Activated T-helper 1 cell treated with anti-CD3 and anti-CD28 coated beads, Interleukin-12 subunit alpha, Interleukin-12 subunit beta, Interleukin-2, Interleukin-4 antibody, amounts not matched to agents 30 ng/mL and 10 ng/mL and 1 ng/mL, durations not matched to agents 14 hours and 24 hours and 36 hours (primary cell): ENCODE measurements at regions not wholly inside any gene's neighbourhood (a gene's known extent, or its start where the extent isn't known, plus 50 kb on each side); places are given as distances from the start of the nearest gene placed in this dataset.
"Not testable (repeated sequence)": the region's sequence is repeated elsewhere in the genome, so short reads cannot be mapped to it uniquely, and the experiment has no call there.

Source experiments
- DNase-seq: peaks from one replicate; pipeline ENCODE4 v3.0.0; 2021; ENCODE audit warnings: low spot score
- H3K27ac Mint-ChIP-seq: one replicate; pipeline ENCODE4 v1.8.0; 2021; ENCODE audit warnings: mild to moderate bottlenecking, mixed read lengths
- H3K27me3 Mint-ChIP-seq: one replicate; pipeline ENCODE4 v1.8.0; 2022; ENCODE audit warnings: mild to moderate bottlenecking, moderate library complexity, mixed read lengths; ENCODE audit not compliant: insufficient read depth
- H3K36me3 Mint-ChIP-seq: one replicate; pipeline ENCODE4 v1.8.0; 2021; ENCODE audit warnings: low read depth, mixed read lengths
- H3K4me1 Mint-ChIP-seq: one replicate; pipeline ENCODE4 v1.8.0; 2021; ENCODE audit warnings: low read depth, mixed read lengths
- H3K4me3 Mint-ChIP-seq: one replicate; pipeline ENCODE4 v1.8.0; 2021; ENCODE audit warnings: mild to moderate bottlenecking, moderate library complexity, mixed read lengths
- H3K9me3 Mint-ChIP-seq: one replicate; pipeline ENCODE4 v1.8.0; 2021; ENCODE audit warnings: mixed read lengths
- intact Hi-C: fragments of 100-400 bp; cut with micrococcal nuclease; formaldehyde crosslinking; loops from one replicate; pipeline ENCODE4 v1.15.1; 2024

DNA sequence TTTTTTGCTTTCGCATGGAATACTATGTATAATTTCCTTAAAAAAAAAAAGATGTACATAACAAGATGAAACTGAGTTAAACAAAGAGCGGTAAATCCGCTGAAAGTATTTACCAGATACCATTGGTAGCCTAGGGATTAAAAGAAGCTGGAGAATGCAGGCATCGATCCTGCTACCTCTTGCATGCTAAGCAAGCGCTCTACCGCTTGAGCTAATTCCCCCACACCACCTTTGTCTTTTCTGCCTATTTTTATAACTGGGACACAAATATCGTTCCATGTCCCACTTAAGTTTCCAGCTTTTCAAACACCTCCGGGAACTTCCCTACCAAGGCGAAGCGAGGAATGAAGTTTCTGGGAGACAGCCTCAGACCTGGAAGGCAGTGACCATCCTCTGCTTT is 498.4 kb downstream of the PRIM2 start:
- DNase-seq, H3K4me3 Mint-ChIP-seq, intact Hi-C loops, H3K4me1 Mint-ChIP-seq, H3K27ac Mint-ChIP-seq, H3K36me3 Mint-ChIP-seq, H3K9me3 Mint-ChIP-seq: not testable (repeated sequence)
- peaks cover 22% of the 10 kb centered on the region for H3K27me3 Mint-ChIP-seq

DNA sequence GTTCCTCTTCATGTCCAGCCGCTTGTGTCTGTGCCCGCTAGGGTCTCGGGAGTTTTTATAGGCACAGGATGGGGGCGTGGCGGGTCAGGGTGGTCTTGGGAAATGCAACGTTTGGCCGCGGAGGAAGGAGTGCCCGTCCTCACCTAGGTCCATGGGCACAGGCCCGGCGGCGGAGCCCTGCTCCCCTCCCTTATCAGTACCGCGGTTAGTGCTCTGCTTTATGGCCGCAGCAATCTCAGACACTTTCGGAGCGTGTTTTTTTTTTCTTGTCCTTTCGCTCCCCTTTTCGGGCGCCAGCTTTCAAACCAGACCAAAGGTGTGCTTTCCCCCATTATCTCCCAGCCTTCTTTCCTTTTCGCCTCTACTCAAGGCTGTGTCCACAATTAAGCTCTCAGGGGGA is 503.9 kb downstream of the PRIM2 start:
- H3K4me3 Mint-ChIP-seq, DNase-seq, H3K4me1 Mint-ChIP-seq, H3K9me3 Mint-ChIP-seq, H3K27ac Mint-ChIP-seq, H3K36me3 Mint-ChIP-seq, intact Hi-C loops: not testable (repeated sequence)
- peaks cover 16% of the 10 kb centered on the region for H3K27me3 Mint-ChIP-seq

DNA sequence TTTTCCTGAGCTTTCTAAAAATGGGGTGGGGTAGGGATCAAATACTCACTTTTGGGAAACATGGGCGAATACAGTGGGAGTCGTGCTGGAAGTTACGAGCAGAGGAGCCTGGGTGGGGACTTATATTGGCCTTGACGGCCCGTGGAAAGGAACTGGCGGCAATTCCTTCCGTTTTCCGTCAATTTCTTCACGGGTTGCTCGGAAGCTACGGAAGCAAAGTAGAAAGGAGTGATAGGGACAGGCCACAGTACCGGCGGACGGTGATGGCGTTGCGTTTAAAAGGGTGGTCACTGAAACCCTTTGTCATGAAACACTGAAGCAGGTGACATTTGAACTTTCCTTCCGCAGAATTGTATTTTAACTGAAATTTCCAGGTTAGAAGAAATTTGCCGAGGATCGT is 505.0 kb downstream of the PRIM2 start:
- H3K9me3 Mint-ChIP-seq, H3K36me3 Mint-ChIP-seq, DNase-seq, intact Hi-C loops, H3K4me3 Mint-ChIP-seq, H3K4me1 Mint-ChIP-seq: not testable (repeated sequence)
- H3K27me3 Mint-ChIP-seq, result peaks cover 16% of the 10 kb centered on the region
- peak overlapping the region; percentile 47 for H3K27ac Mint-ChIP-seq

DNA sequence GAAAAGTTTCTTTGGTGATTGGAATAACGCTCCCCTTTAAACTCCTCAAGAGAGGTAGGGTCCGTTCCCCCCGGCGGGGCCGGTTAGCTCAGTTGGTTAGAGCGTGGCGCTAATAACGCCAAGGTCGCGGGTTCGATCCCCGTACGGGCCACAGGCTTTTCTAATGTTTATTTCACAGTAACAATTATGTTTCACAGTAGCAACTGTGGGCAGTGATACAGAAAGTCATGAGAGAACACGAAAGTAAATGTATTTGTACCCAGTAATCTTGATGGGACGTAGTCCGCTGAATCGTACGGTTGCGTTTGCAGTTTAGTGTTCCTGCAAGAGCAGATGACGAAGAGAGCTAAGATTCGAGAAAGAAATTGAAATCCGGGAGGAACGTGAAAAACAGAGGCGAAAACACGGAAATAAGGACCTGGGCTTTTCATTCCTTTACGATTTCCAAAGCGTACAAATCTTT is 505.5 kb downstream of the PRIM2 start:
- intact Hi-C loops, result no loop called here
- no peak overlapping the region for H3K27ac Mint-ChIP-seq
- H3K27me3 Mint-ChIP-seq, result peaks cover 14% of the 10 kb centered on the region
- H3K4me1 Mint-ChIP-seq, result no peaks in the 10 kb centered on the region
- no peaks in the 10 kb centered on the region for H3K36me3 Mint-ChIP-seq
- no peak overlapping the region for H3K4me3 Mint-ChIP-seq
- DNase-seq, result no peak
- no peaks in the 10 kb centered on the region for H3K9me3 Mint-ChIP-seq

DNA sequence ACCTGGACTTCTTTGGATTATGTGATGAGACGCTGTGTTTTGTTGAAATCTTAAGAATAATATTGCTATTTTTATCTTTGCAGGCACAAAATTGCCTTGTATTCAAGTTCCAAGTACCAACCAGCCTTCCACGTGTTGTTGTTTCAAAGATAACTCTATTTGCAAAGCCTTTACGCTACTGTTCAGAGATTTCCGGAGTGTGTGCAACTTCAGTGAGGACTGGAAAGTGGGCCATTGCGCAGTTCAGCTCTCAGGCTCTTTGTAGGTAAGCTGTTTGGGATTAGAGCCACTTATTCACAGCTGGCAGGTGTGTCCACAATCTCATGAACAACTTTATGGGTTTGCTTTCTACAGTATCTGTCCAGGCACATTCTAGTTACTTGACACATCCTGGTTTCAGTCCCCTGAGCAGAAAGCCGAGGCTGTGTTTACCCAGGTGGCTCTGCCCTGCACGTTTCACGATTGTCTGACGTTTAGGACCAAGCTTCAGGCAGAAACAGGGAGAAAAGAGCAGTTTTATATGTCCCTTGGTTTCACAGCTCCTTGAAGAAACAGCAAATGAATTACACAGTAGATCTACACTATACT is 520.3 kb downstream of the PRIM2 start:
- H3K36me3 Mint-ChIP-seq, H3K27ac Mint-ChIP-seq, H3K9me3 Mint-ChIP-seq, H3K4me1 Mint-ChIP-seq, H3K27me3 Mint-ChIP-seq, H3K4me3 Mint-ChIP-seq, DNase-seq, intact Hi-C loops: not testable (repeated sequence)

DNA sequence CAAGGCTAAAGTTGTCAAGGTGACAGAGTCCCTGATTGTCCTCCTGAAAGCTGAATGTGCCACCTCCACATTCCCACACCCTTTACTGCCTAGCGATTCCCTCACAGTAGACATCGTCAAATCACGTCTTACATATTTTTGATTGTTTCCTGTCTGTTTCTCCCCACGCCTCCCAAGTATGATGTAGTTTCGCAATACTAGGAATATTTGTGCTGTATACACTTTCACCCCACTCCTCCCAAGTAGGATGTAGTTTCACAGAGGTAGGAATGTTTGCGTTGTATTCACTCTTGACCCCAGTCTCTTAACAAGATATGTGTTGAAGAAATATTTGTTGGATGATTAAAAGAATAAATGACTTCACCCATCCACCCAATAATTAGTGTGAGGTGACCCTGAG is 524.1 kb downstream of the PRIM2 start:
- H3K4me3 Mint-ChIP-seq, H3K9me3 Mint-ChIP-seq, DNase-seq, intact Hi-C loops, H3K27ac Mint-ChIP-seq, H3K27me3 Mint-ChIP-seq, H3K4me1 Mint-ChIP-seq, H3K36me3 Mint-ChIP-seq: not testable (repeated sequence)

DNA sequence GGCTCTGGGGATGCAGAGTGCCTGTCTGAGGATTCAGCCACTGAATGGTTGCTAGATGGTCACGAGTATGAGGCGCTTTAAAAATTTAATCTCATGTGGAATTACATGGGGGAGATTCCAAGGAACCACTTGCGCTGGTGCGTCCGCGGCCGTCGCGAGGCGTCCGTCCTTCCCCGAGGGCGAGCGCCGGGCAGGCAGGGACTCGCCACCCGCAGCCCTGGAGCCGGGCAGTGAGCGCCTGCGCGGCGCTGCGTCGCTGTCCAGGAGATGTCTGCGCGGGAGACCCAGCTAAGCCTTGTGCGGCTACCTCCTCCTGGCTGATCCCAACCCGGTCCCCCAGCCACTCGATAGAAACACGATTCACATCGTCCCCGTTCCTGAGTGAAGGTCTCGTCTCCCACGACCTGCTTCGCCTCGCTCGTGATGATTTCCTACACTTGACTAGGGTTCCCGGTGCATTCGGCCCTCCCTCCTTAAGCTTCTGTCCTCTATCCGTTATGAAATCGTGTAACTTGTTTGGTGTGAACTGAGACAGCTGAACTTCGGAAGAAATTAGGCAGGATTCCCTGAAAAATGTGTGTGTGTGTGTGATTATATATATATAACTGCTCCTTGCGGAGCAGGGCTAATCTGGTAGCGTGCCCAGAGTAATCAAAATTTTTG is 536.4 kb downstream of the PRIM2 start:
- H3K27me3 Mint-ChIP-seq, H3K36me3 Mint-ChIP-seq, H3K4me1 Mint-ChIP-seq, intact Hi-C loops, DNase-seq, H3K27ac Mint-ChIP-seq, H3K4me3 Mint-ChIP-seq, H3K9me3 Mint-ChIP-seq: not testable (repeated sequence)

DNA sequence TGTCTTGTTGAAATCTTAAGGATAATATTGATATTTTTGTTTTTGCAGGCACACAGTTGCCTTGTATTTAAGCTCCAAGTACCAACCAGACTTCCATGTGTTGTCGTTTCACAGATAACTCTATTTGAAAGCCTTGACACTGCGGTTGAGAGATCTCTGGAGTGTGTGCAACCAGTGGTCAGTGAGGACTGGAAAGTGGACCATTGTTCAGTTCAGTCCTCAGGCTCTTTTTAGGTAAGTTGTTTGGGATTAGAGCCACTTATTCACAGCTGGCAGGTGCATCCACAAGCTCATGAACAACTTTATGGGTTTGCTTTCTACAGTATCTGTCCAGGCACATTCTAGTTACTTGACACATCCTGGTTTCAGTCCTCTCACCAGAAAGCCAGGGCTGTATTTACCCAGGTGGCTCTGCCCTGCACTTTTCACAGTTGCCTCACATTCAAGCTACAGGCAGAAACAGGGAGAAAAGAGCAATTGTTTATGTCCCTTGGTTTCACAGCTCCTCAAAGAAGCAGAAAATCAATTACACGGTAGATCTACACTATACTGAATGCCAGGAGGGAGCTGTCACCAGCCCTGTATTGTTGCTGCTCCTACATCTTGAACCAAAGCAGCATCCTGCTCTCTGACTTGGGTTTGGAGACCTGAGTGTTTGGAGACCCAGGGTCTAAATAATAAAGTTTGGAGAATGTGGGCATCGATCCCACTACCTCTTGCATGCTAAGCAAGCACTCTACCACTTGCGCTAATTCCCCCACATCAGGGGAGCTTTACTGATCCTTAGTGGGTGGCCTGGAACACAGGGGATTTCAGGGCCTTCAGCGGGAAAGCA is 543.3 kb downstream of the PRIM2 start:
- DNase-seq, result not testable (repeated sequence)

DNA sequence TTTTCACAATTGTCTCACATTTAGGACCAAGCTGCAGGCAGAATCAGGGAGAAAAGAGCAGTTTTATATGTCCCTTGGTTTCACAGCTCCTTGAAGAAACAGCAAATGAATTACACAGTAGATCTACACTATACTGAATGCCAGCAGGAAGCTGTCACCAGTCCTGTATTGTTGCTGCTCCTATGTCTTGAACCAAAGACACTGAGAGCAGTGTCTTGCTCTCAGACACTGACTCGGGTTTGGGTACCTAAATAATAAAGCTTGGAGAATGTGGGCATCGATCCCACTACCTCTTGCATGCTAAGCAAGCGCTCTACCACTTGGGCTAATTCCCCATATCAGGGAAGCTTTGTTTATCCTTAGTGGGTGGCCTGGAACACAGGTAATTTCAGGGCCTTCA is 552.7 kb downstream of the PRIM2 start:
- H3K4me1 Mint-ChIP-seq, DNase-seq, H3K9me3 Mint-ChIP-seq, H3K27ac Mint-ChIP-seq, H3K4me3 Mint-ChIP-seq, intact Hi-C loops, H3K27me3 Mint-ChIP-seq, H3K36me3 Mint-ChIP-seq: not testable (repeated sequence)

More for the DNA sequence above, 543.3 kb downstream of the PRIM2 start:
- H3K36me3 Mint-ChIP-seq, H3K27me3 Mint-ChIP-seq, H3K9me3 Mint-ChIP-seq, intact Hi-C loops, H3K4me3 Mint-ChIP-seq, H3K4me1 Mint-ChIP-seq, H3K27ac Mint-ChIP-seq: not testable (repeated sequence)

DNA sequence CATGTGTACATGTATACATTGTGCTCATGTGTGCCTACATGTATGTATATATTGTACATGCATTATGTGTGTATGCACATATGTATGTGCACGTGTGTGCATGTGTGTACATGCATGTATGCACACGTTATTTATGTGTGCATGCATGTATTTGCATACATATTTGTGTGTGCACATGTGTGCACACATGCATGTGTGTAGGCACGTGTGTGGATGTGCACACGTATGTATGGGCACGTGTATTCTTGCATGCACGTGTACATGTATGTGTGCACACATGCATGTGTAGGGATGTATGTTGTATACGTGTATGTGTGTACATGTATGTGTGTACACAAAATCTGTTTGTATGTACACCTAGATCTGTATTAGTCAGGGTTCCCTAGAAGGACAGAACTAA is 556.0 kb downstream of the PRIM2 start:
- H3K9me3 Mint-ChIP-seq, intact Hi-C loops, DNase-seq, H3K27ac Mint-ChIP-seq, H3K36me3 Mint-ChIP-seq, H3K4me1 Mint-ChIP-seq, H3K27me3 Mint-ChIP-seq, H3K4me3 Mint-ChIP-seq: not testable (repeated sequence)

DNA sequence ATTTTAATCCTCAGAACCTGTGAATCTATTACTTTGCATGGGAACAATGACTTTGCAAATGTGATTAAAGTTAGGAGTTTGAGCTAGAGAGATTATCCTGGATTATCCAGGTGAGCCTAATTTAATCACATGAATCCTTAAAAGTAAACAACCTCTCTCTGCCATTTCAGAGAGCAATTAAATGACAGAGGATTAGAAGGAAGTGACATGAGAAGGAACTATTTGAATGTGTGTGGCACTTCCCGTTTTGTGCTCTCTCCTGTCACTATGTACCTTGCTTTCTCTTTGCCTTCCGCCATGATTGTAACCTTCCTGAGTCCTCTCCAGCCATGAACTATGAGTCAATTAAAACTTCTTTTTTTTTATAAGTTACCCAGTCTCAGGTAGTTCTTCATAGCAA is 559.2 kb downstream of the PRIM2 start:
- H3K27me3 Mint-ChIP-seq, H3K36me3 Mint-ChIP-seq, H3K27ac Mint-ChIP-seq, H3K9me3 Mint-ChIP-seq, H3K4me1 Mint-ChIP-seq, DNase-seq, intact Hi-C loops, H3K4me3 Mint-ChIP-seq: not testable (repeated sequence)

DNA sequence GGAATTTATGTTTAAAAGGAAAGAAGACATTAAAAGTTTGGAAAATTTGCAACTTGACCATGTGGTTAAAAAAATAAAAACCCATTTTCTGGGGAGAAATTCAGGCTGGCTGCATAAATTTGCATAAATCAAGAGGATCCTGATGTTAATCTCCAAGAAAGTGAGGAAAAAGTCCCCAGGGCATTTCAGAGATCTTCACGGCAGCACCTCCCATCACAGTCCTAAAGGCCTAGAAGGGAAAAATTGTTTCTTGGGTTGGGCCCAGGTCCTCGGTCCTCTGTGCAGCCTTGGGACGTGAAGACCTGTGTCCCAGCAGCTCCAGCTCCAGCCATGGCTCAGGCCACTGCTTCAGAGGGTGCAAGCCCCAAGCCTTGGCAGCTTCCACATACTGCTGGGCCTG is 560.3 kb downstream of the PRIM2 start:
- H3K4me1 Mint-ChIP-seq, H3K27ac Mint-ChIP-seq, H3K27me3 Mint-ChIP-seq, H3K4me3 Mint-ChIP-seq, intact Hi-C loops, H3K36me3 Mint-ChIP-seq, H3K9me3 Mint-ChIP-seq, DNase-seq: not testable (repeated sequence)

DNA sequence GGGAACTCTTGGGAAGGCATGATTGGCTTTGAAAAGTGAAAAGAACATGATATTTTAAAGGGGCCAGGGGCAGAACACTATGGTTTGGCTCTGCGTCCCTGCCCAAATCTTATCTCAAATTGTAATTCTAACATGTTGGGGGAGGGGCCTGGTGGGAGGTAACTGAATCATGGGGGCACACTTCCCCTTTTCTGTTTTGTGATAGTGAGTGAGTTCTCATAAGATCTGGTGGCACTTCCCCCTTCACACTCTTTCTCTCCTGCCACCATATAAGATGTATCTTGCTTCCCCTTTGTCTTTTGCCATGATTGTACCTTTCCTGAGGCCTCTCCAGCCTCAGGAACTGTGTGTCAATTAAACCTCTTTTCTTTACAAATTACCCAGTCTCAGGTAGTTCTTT is 561.4 kb downstream of the PRIM2 start:
- H3K27ac Mint-ChIP-seq, H3K4me1 Mint-ChIP-seq, H3K27me3 Mint-ChIP-seq, intact Hi-C loops, H3K9me3 Mint-ChIP-seq, H3K36me3 Mint-ChIP-seq, DNase-seq, H3K4me3 Mint-ChIP-seq: not testable (repeated sequence)
